A549 (cell line): ENCODE measurements at regions not wholly inside any gene's neighbourhood (a gene's known extent, or its start where the extent isn't known, plus 50 kb on each side); places are given as distances from the start of the nearest gene placed in this dataset.

Source experiments
- CBX8 ChIP-seq: fragments of 200-600 bp; sonication (generic); IDR thresholded peaks from 2 replicates; pipeline ENCODE4 v1.6.1; 2016
- EP300 ChIP-seq, 2 experiments: fragments of >200 bp; sonication (Bioruptor Twin); formaldehyde crosslinking; IDR thresholded peaks; 2 replicates in 1 of 2; 3 replicates in 1 of 2; pipeline ENCODE4 v1.6.1; 2016 to 2017
- HOXA7 ChIP-seq: fragments of 250-450 bp; sonication (Bioruptor Pico); IDR thresholded peaks from 2 replicates; pipeline ENCODE4 v1.5.0; 2020; ENCODE audit warnings: mild to moderate bottlenecking, moderate library complexity
- RCOR1 ChIP-seq: fragments of 150-350 bp; IDR thresholded peaks from 2 replicates; pipeline ENCODE4 v1.6.1; 2014; ENCODE audit warnings: antibody characterized with exemption, low read length, low read depth
- TF ChIP-seq, protein P1 (sequence below): fragments of >200 bp; sonication (Bioruptor Twin); formaldehyde crosslinking; IDR thresholded peaks from 3 replicates; pipeline ENCODE4 v1.5.1; 2016
- TF ChIP-seq, protein P2 (sequence below): fragments of 250-450 bp; sonication (Bioruptor Pico); IDR thresholded peaks from 2 replicates; pipeline ENCODE4 v1.5.0; 2021; ENCODE audit warnings: mild to moderate bottlenecking, moderate library complexity, borderline replicate concordance

DNA sequence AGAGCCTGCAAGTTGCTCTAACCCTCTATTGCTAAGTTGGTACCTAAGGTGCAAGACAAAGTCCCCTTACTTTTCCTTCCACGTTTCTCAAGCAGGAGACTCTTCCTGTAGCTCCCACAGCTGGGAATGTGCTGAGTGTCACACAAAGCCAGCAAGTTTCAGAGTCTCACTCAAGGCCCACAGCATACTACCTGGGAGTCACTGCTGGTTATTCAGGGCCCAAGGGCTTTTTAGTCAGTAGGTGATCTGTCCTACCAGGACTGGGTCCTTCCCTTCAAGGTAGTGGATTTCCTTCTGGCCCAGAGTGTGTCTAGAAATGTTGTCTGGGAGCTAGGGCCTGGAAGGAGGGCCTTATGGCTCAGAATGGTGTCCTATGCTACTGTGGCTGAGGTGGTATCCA lies 261.9 kb upstream of the CITED2 start:
- TF ChIP-seq, protein P1, sequence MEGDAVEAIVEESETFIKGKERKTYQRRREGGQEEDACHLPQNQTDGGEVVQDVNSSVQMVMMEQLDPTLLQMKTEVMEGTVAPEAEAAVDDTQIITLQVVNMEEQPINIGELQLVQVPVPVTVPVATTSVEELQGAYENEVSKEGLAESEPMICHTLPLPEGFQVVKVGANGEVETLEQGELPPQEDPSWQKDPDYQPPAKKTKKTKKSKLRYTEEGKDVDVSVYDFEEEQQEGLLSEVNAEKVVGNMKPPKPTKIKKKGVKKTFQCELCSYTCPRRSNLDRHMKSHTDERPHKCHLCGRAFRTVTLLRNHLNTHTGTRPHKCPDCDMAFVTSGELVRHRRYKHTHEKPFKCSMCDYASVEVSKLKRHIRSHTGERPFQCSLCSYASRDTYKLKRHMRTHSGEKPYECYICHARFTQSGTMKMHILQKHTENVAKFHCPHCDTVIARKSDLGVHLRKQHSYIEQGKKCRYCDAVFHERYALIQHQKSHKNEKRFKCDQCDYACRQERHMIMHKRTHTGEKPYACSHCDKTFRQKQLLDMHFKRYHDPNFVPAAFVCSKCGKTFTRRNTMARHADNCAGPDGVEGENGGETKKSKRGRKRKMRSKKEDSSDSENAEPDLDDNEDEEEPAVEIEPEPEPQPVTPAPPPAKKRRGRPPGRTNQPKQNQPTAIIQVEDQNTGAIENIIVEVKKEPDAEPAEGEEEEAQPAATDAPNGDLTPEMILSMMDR, result no peak
- TF ChIP-seq CBX8 (no peak), RCOR1 (no peak), HOXA7 (CRISPR knock-in tag) (no peak), EP300 (IDR thresholded peaks at IDR 0.05) (no peak)
- TF ChIP-seq, protein P2, sequence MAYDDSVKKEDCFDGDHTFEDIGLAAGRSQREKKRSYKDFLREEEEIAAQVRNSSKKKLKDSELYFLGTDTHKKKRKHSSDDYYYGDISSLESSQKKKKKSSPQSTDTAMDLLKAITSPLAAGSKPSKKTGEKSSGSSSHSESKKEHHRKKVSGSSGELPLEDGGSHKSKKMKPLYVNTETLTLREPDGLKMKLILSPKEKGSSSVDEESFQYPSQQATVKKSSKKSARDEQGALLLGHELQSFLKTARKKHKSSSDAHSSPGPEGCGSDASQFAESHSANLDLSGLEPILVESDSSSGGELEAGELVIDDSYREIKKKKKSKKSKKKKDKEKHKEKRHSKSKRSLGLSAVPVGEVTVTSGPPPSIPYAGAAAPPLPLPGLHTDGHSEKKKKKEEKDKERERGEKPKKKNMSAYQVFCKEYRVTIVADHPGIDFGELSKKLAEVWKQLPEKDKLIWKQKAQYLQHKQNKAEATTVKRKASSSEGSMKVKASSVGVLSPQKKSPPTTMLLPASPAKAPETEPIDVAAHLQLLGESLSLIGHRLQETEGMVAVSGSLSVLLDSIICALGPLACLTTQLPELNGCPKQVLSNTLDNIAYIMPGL, result no peak
